ENCODE measurements at regions not wholly inside any gene's neighbourhood (a gene's known extent, or its start where the extent isn't known, plus 50 kb on each side); places are given as distances from the start of the nearest gene placed in this dataset.

GRCh38 chr14:36006623-36007022 is 169.9 kb downstream of the PTCSC3 start:
- TF ChIP-seq CTCF (IDR thresholded peaks at IDR 0.05) (no peak), POLR2A (IDR thresholded peaks at IDR 0.05) (no peak)
